Fibroblast of the conjunctiva (primary cell): ENCODE measurements at regions not wholly inside any gene's neighbourhood (a gene's known extent, or its start where the extent isn't known, plus 50 kb on each side); places are given as distances from the start of the nearest gene placed in this dataset.

Experiments
- DNase-seq: peaks from one replicate; pipeline ENCODE4 v3.0.0-alpha.2; 2010; ENCODE audit warnings: low read depth

GRCh38 chr22:25350551-25350971 is 131.1 kb downstream of the CRYBB2 start:
- DNase-seq: no peak

- no peak for DNase-seq
Observed at GRCh38 chr22:25351631-25352293, 132.3 kb downstream of the CRYBB2 start.

- DNase-seq: no peak
Observed at GRCh38 chr22:25352294-25352680, 132.8 kb downstream of the CRYBB2 start.

- no peak for DNase-seq
Observed at GRCh38 chr22:25353516-25354445, 134.3 kb downstream of the CRYBB2 start.

GRCh38 chr22:25354456-25354855 is 135.0 kb downstream of the CRYBB2 start:
- no peak for DNase-seq

- DNase-seq: no peak
Observed at GRCh38 chr22:25357132-25357455, 137.7 kb downstream of the CRYBB2 start.

GRCh38 chr22:25357606-25358420 is 138.4 kb downstream of the CRYBB2 start:
- DNase-seq: no peak

GRCh38 chr22:25358421-25359170 is 139.2 kb downstream of the CRYBB2 start:
- DNase-seq: no peak

GRCh38 chr22:25359601-25360261 is 140.3 kb downstream of the CRYBB2 start:
- DNase-seq: no peak

- no peak for DNase-seq
Observed at GRCh38 chr22:25360411-25360810, 141.0 kb downstream of the CRYBB2 start.

- no peak for DNase-seq
Observed at GRCh38 chr22:25360891-25361645, 141.6 kb downstream of the CRYBB2 start.

- DNase-seq: no peak
Observed at GRCh38 chr22:25361899-25362214, 142.4 kb downstream of the CRYBB2 start.

GRCh38 chr22:25362215-25362882 is 142.9 kb downstream of the CRYBB2 start:
- DNase-seq: no peak

- DNase-seq: no peak
Observed at GRCh38 chr22:25362883-25363240, 143.4 kb downstream of the CRYBB2 start.

- DNase-seq: no peak
Observed at GRCh38 chr22:25363474-25363873, 144.0 kb downstream of the CRYBB2 start.

- no peak for DNase-seq
Observed at GRCh38 chr22:25364281-25364680, 144.8 kb downstream of the CRYBB2 start.

GRCh38 chr22:25364736-25365241 is 145.3 kb downstream of the CRYBB2 start:
- no peak for DNase-seq

- DNase-seq: no peak
Observed at GRCh38 chr22:25365491-25366261, 146.2 kb downstream of the CRYBB2 start.

- DNase-seq: no peak
Observed at GRCh38 chr22:25366408-25366807, 147.0 kb downstream of the CRYBB2 start.
